H1 (cell line): ENCODE measurements at regions not wholly inside any gene's neighbourhood (a gene's known extent, or its start where the extent isn't known, plus 50 kb on each side); places are given as distances from the start of the nearest gene placed in this dataset.

Experiments
- CTCF ChIA-PET: fragments of 300-600 bp; sonication (Branson Sonifier 250); formaldehyde crosslinking; loops from one replicate; lab custom pipeline; 2021; ENCODE audit not compliant: partially characterized antibody; lab: Charles Lee
- POLR2A ChIA-PET: fragments of 300-600 bp; sonication (Branson Sonifier 250); formaldehyde crosslinking; loops from one replicate; lab custom pipeline; 2021; ENCODE audit warnings: inconsistent platforms; ENCODE audit not compliant: partially characterized antibody; lab: Charles Lee
- DNase-seq, 2 experiments: peaks; one replicate each; pipeline versions ENCODE4 v3.0.0 to v3.0.0-alpha.2; 2010 to 2022; ENCODE audit warnings: low spot score in 2 of 2, low read depth in 1 of 2, mixed read lengths in 1 of 2
- FAIRE-seq: peaks from 2 replicates; lab custom pipeline; 2011; peaks lifted over from hg19 to GRCh38; lab: Jason Lieb, UNC
- H2AFZ ChIP-seq: 2 replicates; pipeline ENCODE4 v1.8.1; 2012; ENCODE audit warnings: low read length, inconsistent platforms
- H2AK5ac ChIP-seq: 2 replicates; pipeline ENCODE4 v1.6.1; 2013; ENCODE audit warnings: low read depth, low read length
- H2BK120ac ChIP-seq: replicated peaks from 2 replicates; pipeline ENCODE3; 2013; ENCODE audit warnings: low read depth, low read length, inconsistent platforms
- H2BK12ac ChIP-seq: 2 replicates; pipeline ENCODE4 v1.6.1; 2013; ENCODE audit warnings: low read depth, low read length
- H2BK15ac ChIP-seq: 2 replicates; pipeline ENCODE4 v1.6.1; 2013; ENCODE audit warnings: low read length
- H2BK20ac ChIP-seq: 2 replicates; pipeline ENCODE4 v1.6.1; 2013; ENCODE audit warnings: low read length
- H2BK5ac ChIP-seq: 2 replicates; pipeline ENCODE4 v1.6.1; 2013; ENCODE audit warnings: low read depth, low read length
- H3K14ac ChIP-seq: 2 replicates; pipeline ENCODE4 v1.6.1; 2013; ENCODE audit warnings: inconsistent platforms; ENCODE audit not compliant: insufficient read length
- H3K18ac ChIP-seq: 2 replicates; pipeline ENCODE4 v1.6.1; 2013; ENCODE audit warnings: low read length; ENCODE audit errors: extremely low read depth
- H3K23ac ChIP-seq: 2 replicates; pipeline ENCODE4 v1.6.1; 2013; ENCODE audit warnings: inconsistent platforms; ENCODE audit not compliant: insufficient read length
- H3K23me2 ChIP-seq: 2 replicates; pipeline ENCODE4 v1.6.1; 2013; ENCODE audit warnings: low read depth, low read length
- H3K27ac ChIP-seq: 2 replicates; pipeline ENCODE4 v1.6.1; 2011; ENCODE audit warnings: low read depth, low read length, inconsistent platforms
- H3K27me3 ChIP-seq, 4 experiments: replicated peaks in 1 of 4; 1 replicate in 1 of 4; 2 replicates in 3 of 4; pipeline versions ENCODE4 v1.6.1 to v1.8.1; 2011 to 2013; ENCODE audit warnings: low read length in 3 of 4, mild to moderate bottlenecking in 3 of 4, inconsistent platforms in 2 of 4, mixed read lengths in 2 of 4, moderate library complexity in 1 of 4; ENCODE audit not compliant: control insufficient read depth in 3 of 4, insufficient read depth in 3 of 4; ENCODE audit errors: extremely low read depth in 1 of 4
- H3K36me3 ChIP-seq, 4 experiments: 2 replicates each; pipeline versions ENCODE4 v1.6.1 to v1.8.1; 2011 to 2013; ENCODE audit warnings: mild to moderate bottlenecking in 4 of 4, low read length in 3 of 4, moderate library complexity in 2 of 4, control low read depth in 1 of 4, inconsistent platforms in 1 of 4; ENCODE audit not compliant: insufficient read depth in 4 of 4, control insufficient read depth in 2 of 4
- H3K4ac ChIP-seq: replicated peaks from 2 replicates; pipeline ENCODE3; 2013; ENCODE audit warnings: low read length, low read depth, mixed read lengths, inconsistent platforms; ENCODE audit not compliant: insufficient read length
- H3K4me1 ChIP-seq, 4 experiments: replicated peaks in 1 of 4; 1 replicate in 1 of 4; 2 replicates in 3 of 4; pipeline versions ENCODE4 v1.6.1 to v1.8.1; 2011 to 2013; ENCODE audit warnings: low read length in 3 of 4, inconsistent platforms in 2 of 4, mixed read lengths in 1 of 4; ENCODE audit not compliant: insufficient read depth in 4 of 4, control insufficient read depth in 3 of 4
- H3K4me2 ChIP-seq, 2 experiments: 2 replicates each; pipeline versions ENCODE4 v1.6.1 to v1.8.1; 2011 to 2013; ENCODE audit warnings: low read depth in 2 of 2, low read length in 2 of 2, control low read depth in 1 of 2, inconsistent platforms in 1 of 2, mild to moderate bottlenecking in 1 of 2; ENCODE audit not compliant: insufficient read depth in 1 of 2
- H3K4me3 ChIP-seq, 4 experiments: fragments of 200-600, 300-600 bp in 1 of 4; sonication (generic), shearing (Covaris generic), sonication (Bioruptor Twin) in 1 of 4; 2 replicates each; pipeline versions ENCODE4 v1.5.1 to v1.8.1; 2011 to 2016; ENCODE audit warnings: low read length in 4 of 4, low read depth in 3 of 4, control low read depth in 2 of 4, inconsistent platforms in 2 of 4, mild to moderate bottlenecking in 2 of 4, mixed read lengths in 1 of 4, moderate library complexity in 1 of 4; ENCODE audit not compliant: insufficient read depth in 2 of 4; ENCODE audit errors: extremely low read depth in 1 of 4
- H3K56ac ChIP-seq: replicated peaks from 2 replicates; pipeline ENCODE3; 2013; ENCODE audit warnings: low read depth, mild to moderate bottlenecking, mixed read lengths, low read length, inconsistent platforms; ENCODE audit not compliant: insufficient read length
- H3K79me1 ChIP-seq: 2 replicates; pipeline ENCODE4 v1.6.1; 2013; ENCODE audit warnings: low read depth, low read length, control low read depth
- H3K79me2 ChIP-seq, 2 experiments: 2 replicates each; pipeline versions ENCODE4 v1.6.1 to v1.8.1; 2012 to 2013; ENCODE audit warnings: low read length in 2 of 2, mild to moderate bottlenecking in 2 of 2, inconsistent platforms in 1 of 2; ENCODE audit not compliant: insufficient read depth in 2 of 2, control insufficient read depth in 1 of 2
- H3K9ac ChIP-seq, 4 experiments: replicated peaks in 1 of 4; 1 replicate in 1 of 4; 2 replicates in 3 of 4; pipeline versions ENCODE4 v1.6.1 to v1.8.1; 2011 to 2013; ENCODE audit warnings: low read depth in 3 of 4, low read length in 3 of 4, control low read depth in 2 of 4, mild to moderate bottlenecking in 2 of 4, moderate library complexity in 2 of 4, inconsistent platforms in 1 of 4; ENCODE audit errors: extremely low read depth in 1 of 4
- H3K9me3 ChIP-seq, 2 experiments: 2 replicates each; pipeline versions ENCODE4 v1.6.1 to v1.8.1; 2012 to 2013; ENCODE audit warnings: mild to moderate bottlenecking in 2 of 2, moderate library complexity in 2 of 2, control low read depth in 1 of 2, inconsistent platforms in 1 of 2, low read depth in 1 of 2, low read length in 1 of 2, mixed read lengths in 1 of 2; ENCODE audit not compliant: insufficient read depth in 2 of 2
- H4K20me1 ChIP-seq, 2 experiments: replicated peaks in 1 of 2; 2 replicates each; pipeline versions ENCODE3 to v1.8.1; 2011 to 2013; ENCODE audit warnings: inconsistent platforms in 2 of 2, low read length in 2 of 2, mild to moderate bottlenecking in 1 of 2; ENCODE audit not compliant: insufficient read depth in 2 of 2, control insufficient read depth in 1 of 2
- H4K5ac ChIP-seq: 2 replicates; pipeline ENCODE4 v1.6.1; 2013; ENCODE audit warnings: low read length, low read depth, mixed read lengths, inconsistent platforms; ENCODE audit not compliant: insufficient read length
- H4K8ac ChIP-seq: 2 replicates; pipeline ENCODE4 v1.8.0; 2013; ENCODE audit warnings: mild to moderate bottlenecking, moderate library complexity, low read length, inconsistent platforms; ENCODE audit not compliant: insufficient read depth; ENCODE audit errors: extremely low read depth
- H4K91ac ChIP-seq: replicated peaks from 2 replicates; pipeline ENCODE3; 2013; ENCODE audit warnings: low read length, mixed read lengths, inconsistent platforms; ENCODE audit not compliant: insufficient read length
- BCL11A ChIP-seq, 2 experiments: IDR thresholded peaks; one replicate each; pipeline ENCODE4 v1.6.1; 2011; ENCODE audit warnings: low read depth in 2 of 2, low read length in 2 of 2, mild to moderate bottlenecking in 2 of 2
- CREB1 ChIP-seq: IDR thresholded peaks from 2 replicates; pipeline ENCODE4 v1.6.1; 2012; ENCODE audit warnings: inconsistent platforms
- NRF1 ChIP-seq: IDR thresholded peaks from 2 replicates; pipeline ENCODE4 v1.6.1; 2011; ENCODE audit warnings: mild to moderate bottlenecking, low read depth, low read length, improper control_type of control experiment
- SIN3A ChIP-seq, 2 experiments: IDR thresholded peaks in 1 of 2; conservative IDR thresholded peaks in 1 of 2; 2 replicates each; pipeline ENCODE4 v1.6.1; 2011 to 2012; ENCODE audit warnings: low read length in 2 of 2, improper control_type of control experiment in 1 of 2, low read depth in 1 of 2, mild to moderate bottlenecking in 1 of 2
- WGBS, 2 experiments: shearing (Covaris generic) in 1 of 2; methylation state at CpG; one replicate each; pipeline versions ENCODE4 v1.1.6 to v1.1.7; 2013 to 2015; ENCODE audit warnings: low lambda C conversion rate in 2 of 2, mixed read lengths in 2 of 2, inconsistent platforms in 1 of 2, low coverage in 1 of 2, missing lambda C conversion rate in 1 of 2; ENCODE audit not compliant: insufficient replicate concordance in 2 of 2, insufficient coverage in 1 of 2, insufficient read length in 1 of 2; ENCODE audit errors: extremely low coverage in 1 of 2, missing lambda C conversion rate in 1 of 2; 5-methylcytosine and 5-hydroxymethylcytosine counted together

- Histone ChIP-seq H3K23me2 (no peaks in the 10 kb centered on the region), H3K4me3 (no peak overlapping the region), H3K36me3 (no peaks in the 10 kb centered on the region), H4K5ac (no peak overlapping the region), H3K56ac (no peak overlapping the region), H3K9ac (no peak overlapping the region), H3K27ac (no peak overlapping the region), H3K79me1 (no peaks in the 10 kb centered on the region), H3K23ac (no peak overlapping the region), H3K4ac (no peak overlapping the region), H3K4me1 (peaks cover 0 to 4% (median 1%) of the 10 kb centered on the region in 4 experiments; a peak in 3 of 7 replicates), H3K79me2 (no peaks in the 10 kb centered on the region), H2BK12ac (no peak overlapping the region), H3K27me3 (no peaks in the 10 kb centered on the region), H2BK120ac (no peak overlapping the region), H4K20me1 (no peaks in the 10 kb centered on the region), H4K8ac (no peak overlapping the region), H2BK5ac (no peak overlapping the region), H3K9me3 (no peaks in the 10 kb centered on the region), H2BK15ac (peak overlapping the region; percentile 46; the same call in 1 of the 2 replicates), H3K4me2 (no peak overlapping the region), H2AK5ac (no peak overlapping the region), H3K18ac (no peak overlapping the region), H4K91ac (no peak overlapping the region), H2BK20ac (no peak overlapping the region), H3K14ac (no peak overlapping the region), H2AFZ (peak overlapping the region; percentile 69)
- TF ChIP-seq CREB1 (no peak), SIN3A (conservative IDR thresholded peaks at IDR 0.05 in 1 of 2, IDR thresholded peaks at IDR 0.05 in 1 of 2; ENCODE audit: low read depth in 1 of 2, low read length in 2 of 2) (no peak), BCL11A (IDR thresholded peaks at IDR 0.05; ENCODE audit: low read depth in 2 of 2, low read length in 2 of 2) (no peak), NRF1 (no peak)
- 81% methylated on average over 10 of the region's 10 CpGs; no CpG with 5 or more reads in 1 of the 2 experiments for WGBS, 2 experiments
- DNase-seq (no peak), FAIRE-seq (no peak)
- CTCF ChIA-PET = no interaction called here
- POLR2A ChIA-PET = no interaction called here
These were observed 323.9 kb downstream of the GATA3 start for GRCh38 chr10:8378198-8378983.
